ENCODE measurements at regions not wholly inside any gene's neighbourhood (a gene's known extent, or its start where the extent isn't known, plus 50 kb on each side); places are given as distances from the start of the nearest gene placed in this dataset.

DNA sequence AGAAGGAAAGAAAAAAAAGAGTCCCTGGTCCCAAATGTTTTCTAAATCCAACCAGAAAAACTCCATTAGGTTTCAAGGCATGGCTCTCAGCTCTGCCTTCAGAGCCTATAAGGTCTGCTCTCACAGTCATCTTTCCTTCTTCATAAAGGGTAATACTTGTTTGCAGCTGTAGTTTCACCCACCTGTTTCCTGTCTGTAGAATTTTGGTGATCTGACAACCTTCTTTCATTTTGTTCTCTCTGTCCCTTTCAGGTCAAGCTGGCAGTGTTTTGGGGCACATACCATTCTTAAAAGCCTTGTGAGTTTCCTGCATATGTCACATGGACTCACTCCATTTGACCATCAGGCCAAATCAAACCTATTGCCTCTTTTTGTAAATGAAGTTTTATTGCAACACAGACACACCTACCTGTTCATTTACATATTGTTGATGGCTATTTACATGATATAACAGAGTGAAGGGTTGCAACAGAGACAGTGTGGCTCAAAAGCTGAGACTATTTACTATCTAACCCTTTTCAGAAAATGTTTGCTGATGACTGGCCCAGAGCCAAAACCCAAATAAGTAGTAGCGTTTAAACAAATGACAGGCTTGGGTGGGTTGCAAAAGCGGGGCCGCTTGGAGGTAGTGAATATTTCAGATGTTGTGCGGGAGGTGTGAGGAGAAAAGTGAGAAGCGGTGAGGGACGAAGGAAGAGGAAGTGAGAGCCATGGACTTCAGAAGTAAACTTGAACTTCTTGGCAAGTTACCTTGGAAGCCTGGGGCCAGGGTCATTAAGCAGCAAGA lies 292.7 kb upstream of the PROK2 start:
- TF ChIP-seq, protein P1, sequence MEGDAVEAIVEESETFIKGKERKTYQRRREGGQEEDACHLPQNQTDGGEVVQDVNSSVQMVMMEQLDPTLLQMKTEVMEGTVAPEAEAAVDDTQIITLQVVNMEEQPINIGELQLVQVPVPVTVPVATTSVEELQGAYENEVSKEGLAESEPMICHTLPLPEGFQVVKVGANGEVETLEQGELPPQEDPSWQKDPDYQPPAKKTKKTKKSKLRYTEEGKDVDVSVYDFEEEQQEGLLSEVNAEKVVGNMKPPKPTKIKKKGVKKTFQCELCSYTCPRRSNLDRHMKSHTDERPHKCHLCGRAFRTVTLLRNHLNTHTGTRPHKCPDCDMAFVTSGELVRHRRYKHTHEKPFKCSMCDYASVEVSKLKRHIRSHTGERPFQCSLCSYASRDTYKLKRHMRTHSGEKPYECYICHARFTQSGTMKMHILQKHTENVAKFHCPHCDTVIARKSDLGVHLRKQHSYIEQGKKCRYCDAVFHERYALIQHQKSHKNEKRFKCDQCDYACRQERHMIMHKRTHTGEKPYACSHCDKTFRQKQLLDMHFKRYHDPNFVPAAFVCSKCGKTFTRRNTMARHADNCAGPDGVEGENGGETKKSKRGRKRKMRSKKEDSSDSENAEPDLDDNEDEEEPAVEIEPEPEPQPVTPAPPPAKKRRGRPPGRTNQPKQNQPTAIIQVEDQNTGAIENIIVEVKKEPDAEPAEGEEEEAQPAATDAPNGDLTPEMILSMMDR (IDR thresholded peaks at IDR 0.05): no peak
- TF ChIP-seq CHD4 (IDR thresholded peaks at IDR 0.05; ENCODE audit: borderline replicate concordance): no peak
- TF ChIP-seq POLR2A (IDR thresholded peaks at IDR 0.05; ENCODE audit: low read length): no peak
- TF ChIP-seq MAFK (IDR thresholded peaks at IDR 0.05; ENCODE audit: partially characterized antibody): no peak
- TF ChIP-seq RFX5 (IDR thresholded peaks at IDR 0.05): no peak
- no peak for TF ChIP-seq ZSCAN20 (CRISPR knock-in tag; IDR thresholded peaks at IDR 0.05)
- no peak for TF ChIP-seq EP300 (IDR thresholded peaks at IDR 0.05)
- TF ChIP-seq, protein P2, sequence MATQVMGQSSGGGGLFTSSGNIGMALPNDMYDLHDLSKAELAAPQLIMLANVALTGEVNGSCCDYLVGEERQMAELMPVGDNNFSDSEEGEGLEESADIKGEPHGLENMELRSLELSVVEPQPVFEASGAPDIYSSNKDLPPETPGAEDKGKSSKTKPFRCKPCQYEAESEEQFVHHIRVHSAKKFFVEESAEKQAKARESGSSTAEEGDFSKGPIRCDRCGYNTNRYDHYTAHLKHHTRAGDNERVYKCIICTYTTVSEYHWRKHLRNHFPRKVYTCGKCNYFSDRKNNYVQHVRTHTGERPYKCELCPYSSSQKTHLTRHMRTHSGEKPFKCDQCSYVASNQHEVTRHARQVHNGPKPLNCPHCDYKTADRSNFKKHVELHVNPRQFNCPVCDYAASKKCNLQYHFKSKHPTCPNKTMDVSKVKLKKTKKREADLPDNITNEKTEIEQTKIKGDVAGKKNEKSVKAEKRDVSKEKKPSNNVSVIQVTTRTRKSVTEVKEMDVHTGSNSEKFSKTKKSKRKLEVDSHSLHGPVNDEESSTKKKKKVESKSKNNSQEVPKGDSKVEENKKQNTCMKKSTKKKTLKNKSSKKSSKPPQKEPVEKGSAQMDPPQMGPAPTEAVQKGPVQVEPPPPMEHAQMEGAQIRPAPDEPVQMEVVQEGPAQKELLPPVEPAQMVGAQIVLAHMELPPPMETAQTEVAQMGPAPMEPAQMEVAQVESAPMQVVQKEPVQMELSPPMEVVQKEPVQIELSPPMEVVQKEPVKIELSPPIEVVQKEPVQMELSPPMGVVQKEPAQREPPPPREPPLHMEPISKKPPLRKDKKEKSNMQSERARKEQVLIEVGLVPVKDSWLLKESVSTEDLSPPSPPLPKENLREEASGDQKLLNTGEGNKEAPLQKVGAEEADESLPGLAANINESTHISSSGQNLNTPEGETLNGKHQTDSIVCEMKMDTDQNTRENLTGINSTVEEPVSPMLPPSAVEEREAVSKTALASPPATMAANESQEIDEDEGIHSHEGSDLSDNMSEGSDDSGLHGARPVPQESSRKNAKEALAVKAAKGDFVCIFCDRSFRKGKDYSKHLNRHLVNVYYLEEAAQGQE (IDR thresholded peaks at IDR 0.05): no peak
- TF ChIP-seq JUN (IDR thresholded peaks at IDR 0.05): no peak
- TF ChIP-seq CHD2 (IDR thresholded peaks at IDR 0.05; ENCODE audit: low read length, partially characterized antibody): no peak
